Effector CD8-positive, alpha-beta T cell (primary cell): ENCODE measurements at regions not wholly inside any gene's neighbourhood (a gene's known extent, or its start where the extent isn't known, plus 50 kb on each side); places are given as distances from the start of the nearest gene placed in this dataset.
"Not testable (repeated sequence)": the region's sequence is repeated elsewhere in the genome, so short reads cannot be mapped to it uniquely, and the experiment has no call there.

Experiments used
- DNase-seq: peaks from one replicate; lab custom pipeline; 2025; lab: John Stamatoyannopoulos, UW

GRCh38 chr16:17556276-17557052 lies 85.7 kb upstream of the XYLT1 start:
- no peak for DNase-seq

GRCh38 chr16:17555176-17555575 lies 84.4 kb upstream of the XYLT1 start:
- no peak for DNase-seq

GRCh38 chr16:17552351-17552750 lies 81.6 kb upstream of the XYLT1 start:
- no peak for DNase-seq

- DNase-seq, result not testable (repeated sequence)
Measured at GRCh38 chr16:17551682-17552081, 80.9 kb upstream of the XYLT1 start.

GRCh38 chr16:17548825-17549224 lies 78.1 kb upstream of the XYLT1 start:
- DNase-seq, result no peak

GRCh38 chr16:17544785-17545184 lies 74.0 kb upstream of the XYLT1 start:
- no peak for DNase-seq

- DNase-seq, result no peak
Measured at GRCh38 chr16:17544304-17544703, 73.5 kb upstream of the XYLT1 start.

GRCh38 chr16:17543073-17543472 lies 72.3 kb upstream of the XYLT1 start:
- DNase-seq, result no peak

- no peak for DNase-seq
Measured at GRCh38 chr16:17541324-17541723, 70.6 kb upstream of the XYLT1 start.

GRCh38 chr16:17538927-17539326 lies 68.2 kb upstream of the XYLT1 start:
- no peak for DNase-seq

- DNase-seq, result no peak
Measured at GRCh38 chr16:17532338-17532995, 61.7 kb upstream of the XYLT1 start.

- DNase-seq, result no peak
Measured at GRCh38 chr16:17529982-17530760, 59.4 kb upstream of the XYLT1 start.

GRCh38 chr16:17526956-17527937 lies 56.5 kb upstream of the XYLT1 start:
- DNase-seq, result no peak

- DNase-seq, result no peak
Measured at GRCh38 chr16:17524656-17525055, 53.9 kb upstream of the XYLT1 start.

GRCh38 chr16:17520561-17520960 lies 49.8 kb upstream of the XYLT1 start:
- no peak for DNase-seq
